BE2C (cell line): ENCODE measurements at regions not wholly inside any gene's neighbourhood (a gene's known extent, or its start where the extent isn't known, plus 50 kb on each side); places are given as distances from the start of the nearest gene placed in this dataset.

Source experiments
- DNase-seq: peaks from one replicate; pipeline ENCODE4 v3.0.0-alpha.2; 2020
- H3K27me3 ChIP-seq: fragments of 250-450 bp; sonication (Bioruptor Pico); 2 replicates; pipeline ENCODE4 v1.5.1; 2020; ENCODE audit warnings: mild to moderate bottlenecking
- H3K36me3 ChIP-seq: fragments of 250-450 bp; sonication (Bioruptor Pico); 2 replicates; pipeline ENCODE4 v1.5.1; 2020; ENCODE audit warnings: mild to moderate bottlenecking
- H3K4me1 ChIP-seq: fragments of 250-450 bp; sonication (Bioruptor Pico); 2 replicates; pipeline ENCODE4 v1.5.1; 2020
- H3K4me3 ChIP-seq: 2 replicates; pipeline ENCODE4 v1.5.1; 2011; ENCODE audit warnings: low read depth, low read length
- H3K9me3 ChIP-seq: fragments of 250-450 bp; sonication (Bioruptor Pico); 2 replicates; pipeline ENCODE4 v1.5.1; 2020
- CTCF ChIP-seq: IDR thresholded peaks from 2 replicates; pipeline ENCODE4 v1.5.1; 2012; ENCODE audit warnings: mild to moderate bottlenecking, low read depth, low read length

DNA sequence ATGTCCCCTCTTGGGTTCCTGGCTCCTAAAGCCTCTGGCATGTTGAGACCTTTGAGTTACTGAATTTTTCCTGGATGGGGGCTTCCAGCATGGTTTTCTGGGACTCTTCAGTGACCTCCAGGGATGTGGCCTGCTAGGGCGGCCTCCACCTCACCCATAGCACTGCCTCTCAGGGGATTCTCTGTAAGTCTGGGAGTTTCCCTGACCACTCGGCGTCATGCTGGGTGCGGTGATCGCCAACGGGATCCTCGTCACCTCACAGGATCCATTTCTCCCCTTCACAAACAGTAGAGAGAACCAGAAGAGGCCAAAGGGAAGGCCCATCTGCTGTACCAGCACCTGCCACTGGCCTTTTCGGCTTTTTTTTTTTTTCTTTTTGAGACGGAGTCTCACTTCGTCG, 84.3 kb downstream of the NPTX2 start:
- Histone ChIP-seq H3K4me1 (no peaks in the 10 kb centered on the region), H3K27me3 (no peaks in the 10 kb centered on the region)

DNA sequence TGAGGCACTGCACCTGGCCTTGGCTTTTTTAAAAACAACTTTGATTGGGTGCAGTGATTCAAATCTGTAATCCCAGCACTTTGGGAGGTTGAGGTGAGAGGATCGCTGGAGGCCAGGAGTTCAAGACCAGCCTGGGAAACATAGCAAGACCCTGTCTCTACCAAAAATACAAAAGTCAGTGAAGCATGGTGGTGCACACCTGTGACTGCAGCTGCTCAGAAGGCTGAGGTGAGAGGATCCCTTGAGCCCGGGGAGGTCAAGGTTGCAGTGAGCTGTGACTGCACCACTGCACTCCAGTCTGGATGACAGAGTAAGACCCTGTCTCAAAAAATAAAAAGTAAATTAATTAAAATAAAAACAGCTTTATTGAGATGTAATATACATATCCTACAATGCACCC, 84.9 kb downstream of the NPTX2 start:
- Histone ChIP-seq H3K4me3 (no peak overlapping the region), H3K9me3 (no peaks in the 10 kb centered on the region), H3K36me3 (no peaks in the 10 kb centered on the region), H3K27me3 (no peaks in the 10 kb centered on the region), H3K4me1 (no peaks in the 10 kb centered on the region)
- no peak for DNase-seq
- no peak for TF ChIP-seq CTCF

More for the DNA sequence above, 84.3 kb downstream of the NPTX2 start:
- no peak for DNase-seq
- H3K9me3 ChIP-seq = no peaks in the 10 kb centered on the region
- H3K36me3 ChIP-seq = no peaks in the 10 kb centered on the region
- no peak for TF ChIP-seq CTCF
- H3K4me3 ChIP-seq = no peak overlapping the region

GRCh38 chr7:98703916-98704315, 86.8 kb downstream of the NPTX2 start:
- Histone ChIP-seq H3K4me1 (no peaks in the 10 kb centered on the region), H3K27me3 (no peaks in the 10 kb centered on the region)
- no peak for DNase-seq

GRCh38 chr7:98705626-98706025, 88.5 kb downstream of the NPTX2 start:
- Histone ChIP-seq H3K36me3 (no peaks in the 10 kb centered on the region), H3K9me3 (no peaks in the 10 kb centered on the region), H3K4me3 (no peak overlapping the region), H3K4me1 (no peaks in the 10 kb centered on the region), H3K27me3 (no peaks in the 10 kb centered on the region)
- DNase-seq = no peak
- no peak for TF ChIP-seq CTCF

More at GRCh38 chr7:98703916-98704315, 86.8 kb downstream of the NPTX2 start:
- no peak overlapping the region for H3K4me3 ChIP-seq
- TF ChIP-seq CTCF = no peak
- no peaks in the 10 kb centered on the region for H3K36me3 ChIP-seq
- H3K9me3 ChIP-seq = no peaks in the 10 kb centered on the region

GRCh38 chr7:98707076-98707475, 90.0 kb downstream of the NPTX2 start:
- no peaks in the 10 kb centered on the region for H3K36me3 ChIP-seq
- DNase-seq = no peak
- no peaks in the 10 kb centered on the region for H3K9me3 ChIP-seq
- H3K4me1 ChIP-seq = no peaks in the 10 kb centered on the region
- no peaks in the 10 kb centered on the region for H3K27me3 ChIP-seq
- TF ChIP-seq CTCF = no peak
- no peak overlapping the region for H3K4me3 ChIP-seq

- Histone ChIP-seq H3K4me3 (no peak overlapping the region), H3K36me3 (no peaks in the 10 kb centered on the region), H3K4me1 (no peaks in the 10 kb centered on the region), H3K9me3 (no peaks in the 10 kb centered on the region), H3K27me3 (peaks cover 11% of the 10 kb centered on the region)
- DNase-seq = no peak
- no peak for TF ChIP-seq CTCF
Measured at GRCh38 chr7:98711945-98712344, 94.9 kb downstream of the NPTX2 start.
